Fibroblast of pulmonary artery (primary cell): ENCODE measurements at regions not wholly inside any gene's neighbourhood (a gene's known extent, or its start where the extent isn't known, plus 50 kb on each side); places are given as distances from the start of the nearest gene placed in this dataset.
A peak's percentile ranks its signal among the peaks of the same experiment; 100 is the strongest.
"Not testable (repeated sequence)": the region's sequence is repeated elsewhere in the genome, so short reads cannot be mapped to it uniquely, and the experiment has no call there.

Experiments used
- DNase-seq: peaks from one replicate; pipeline ENCODE4 v3.0.0-alpha.2; 2010; ENCODE audit warnings: low read depth
- H3K4me3 ChIP-seq: replicated peaks from 2 replicates; pipeline ENCODE4 v1.5.1; 2011; ENCODE audit warnings: low read depth, mild to moderate bottlenecking, control low read depth, low read length, moderate library complexity
- CTCF ChIP-seq: IDR thresholded peaks from 2 replicates; pipeline ENCODE4 v1.5.1; 2011; ENCODE audit warnings: mild to moderate bottlenecking, control low read depth, low read length, inconsistent platforms; ENCODE audit errors: missing control alignments

GRCh38 chr18:10099539-10100140, 185.8 kb downstream of the VAPA start:
- DNase-seq, result no peak
- no peak overlapping the region for H3K4me3 ChIP-seq
- TF ChIP-seq CTCF, result no peak

GRCh38 chr18:10100196-10100595, 186.4 kb downstream of the VAPA start:
- DNase-seq, result no peak
- H3K4me3 ChIP-seq, result no peak overlapping the region
- no peak for TF ChIP-seq CTCF

GRCh38 chr18:10100941-10101701, 187.3 kb downstream of the VAPA start:
- DNase-seq, result peak; percentile 49
- H3K4me3 ChIP-seq, result no peak overlapping the region
- TF ChIP-seq CTCF, result no peak

GRCh38 chr18:10101729-10102128, 187.9 kb downstream of the VAPA start:
- no peak for DNase-seq
- TF ChIP-seq CTCF, result no peak
- no peak overlapping the region for H3K4me3 ChIP-seq

GRCh38 chr18:10105118-10105517, 191.3 kb downstream of the VAPA start:
- not testable (repeated sequence) for H3K4me3 ChIP-seq, DNase-seq

- no peak for DNase-seq
- TF ChIP-seq CTCF, result no peak
- no peak overlapping the region for H3K4me3 ChIP-seq
Observed at GRCh38 chr18:10111191-10111590, 197.4 kb downstream of the VAPA start.

GRCh38 chr18:10111944-10112343, 198.1 kb downstream of the VAPA start:
- H3K4me3 ChIP-seq, result no peak overlapping the region
- no peak for TF ChIP-seq CTCF
- no peak for DNase-seq
